22Rv1 (cell line): ENCODE measurements at regions not wholly inside any gene's neighbourhood (a gene's known extent, or its start where the extent isn't known, plus 50 kb on each side); places are given as distances from the start of the nearest gene placed in this dataset.

Experiments
- H3K27ac ChIP-seq: fragments of 450-650 bp; 2 replicates; pipeline ENCODE4 v1.5.1; 2017
- ZFX ChIP-seq: fragments of 450-650 bp; IDR thresholded peaks from 2 replicates; pipeline ENCODE4 v1.6.1; 2017; ENCODE audit warnings: antibody characterized with exemption, borderline replicate concordance
- TF ChIP-seq, protein P1 (sequence below): fragments of 450-650 bp; IDR thresholded peaks from 2 replicates; pipeline ENCODE4 v1.5.1; 2017; ENCODE audit warnings: mild to moderate bottlenecking

DNA sequence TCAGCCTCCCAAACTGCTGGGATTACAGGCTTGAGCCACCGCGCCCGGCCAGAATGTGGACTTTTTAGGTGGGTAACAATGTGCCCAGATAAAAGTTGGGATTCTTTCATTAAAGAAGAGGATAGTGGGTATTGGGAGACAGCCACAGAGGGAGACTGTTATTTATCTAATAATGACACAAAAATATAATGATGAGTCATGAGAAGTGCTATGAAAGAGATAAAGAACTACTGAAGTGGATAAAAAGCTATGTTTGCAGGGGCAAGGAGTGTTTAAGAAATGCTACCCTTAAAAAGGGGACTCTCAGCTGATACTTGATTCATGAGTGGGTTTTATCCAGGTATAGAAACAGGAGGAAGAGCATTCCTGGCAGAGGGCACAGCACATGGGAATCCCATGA lies 143.6 kb upstream of the ERCC6L2 start:
- TF ChIP-seq, protein P1, sequence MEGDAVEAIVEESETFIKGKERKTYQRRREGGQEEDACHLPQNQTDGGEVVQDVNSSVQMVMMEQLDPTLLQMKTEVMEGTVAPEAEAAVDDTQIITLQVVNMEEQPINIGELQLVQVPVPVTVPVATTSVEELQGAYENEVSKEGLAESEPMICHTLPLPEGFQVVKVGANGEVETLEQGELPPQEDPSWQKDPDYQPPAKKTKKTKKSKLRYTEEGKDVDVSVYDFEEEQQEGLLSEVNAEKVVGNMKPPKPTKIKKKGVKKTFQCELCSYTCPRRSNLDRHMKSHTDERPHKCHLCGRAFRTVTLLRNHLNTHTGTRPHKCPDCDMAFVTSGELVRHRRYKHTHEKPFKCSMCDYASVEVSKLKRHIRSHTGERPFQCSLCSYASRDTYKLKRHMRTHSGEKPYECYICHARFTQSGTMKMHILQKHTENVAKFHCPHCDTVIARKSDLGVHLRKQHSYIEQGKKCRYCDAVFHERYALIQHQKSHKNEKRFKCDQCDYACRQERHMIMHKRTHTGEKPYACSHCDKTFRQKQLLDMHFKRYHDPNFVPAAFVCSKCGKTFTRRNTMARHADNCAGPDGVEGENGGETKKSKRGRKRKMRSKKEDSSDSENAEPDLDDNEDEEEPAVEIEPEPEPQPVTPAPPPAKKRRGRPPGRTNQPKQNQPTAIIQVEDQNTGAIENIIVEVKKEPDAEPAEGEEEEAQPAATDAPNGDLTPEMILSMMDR = no peak
- no peak for TF ChIP-seq ZFX
- H3K27ac ChIP-seq = no peak overlapping the region

DNA sequence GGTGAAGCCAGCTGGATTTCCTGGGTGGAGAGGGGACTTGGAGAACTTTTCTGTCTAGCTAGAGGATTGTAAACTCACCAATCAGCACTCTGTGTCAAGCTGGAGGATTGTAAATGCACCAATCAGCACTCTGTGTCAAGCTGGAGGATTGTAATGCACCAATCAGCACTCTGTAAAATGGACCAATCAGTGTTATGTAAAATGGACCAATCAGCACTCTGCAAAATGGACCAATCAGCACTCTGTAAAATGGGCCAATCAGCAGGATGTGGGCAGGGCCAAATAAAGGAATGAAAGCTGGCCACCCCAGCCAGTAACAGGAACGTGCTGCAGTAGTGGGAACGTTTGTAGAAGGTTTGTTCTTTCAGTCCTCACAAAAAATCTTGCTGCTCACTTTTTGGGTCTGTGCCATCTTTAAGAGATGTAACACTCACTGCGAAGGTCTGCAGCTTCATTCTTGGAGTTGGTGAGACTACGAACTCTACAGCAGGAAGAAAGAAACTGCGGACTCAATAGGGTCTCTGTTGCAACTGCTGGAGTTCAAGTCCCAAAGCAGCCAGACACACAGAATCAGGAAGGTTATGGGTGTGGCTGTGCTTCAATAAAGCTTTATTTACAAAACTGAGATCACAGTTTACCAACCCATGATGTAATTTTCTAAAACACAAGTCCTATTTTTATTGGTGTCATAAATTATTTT lies 145.7 kb upstream of the ERCC6L2 start:
- TF ChIP-seq ZFX = no peak
- TF ChIP-seq, protein P1 = no peak
- H3K27ac ChIP-seq = peak overlapping the region; percentile 68

DNA sequence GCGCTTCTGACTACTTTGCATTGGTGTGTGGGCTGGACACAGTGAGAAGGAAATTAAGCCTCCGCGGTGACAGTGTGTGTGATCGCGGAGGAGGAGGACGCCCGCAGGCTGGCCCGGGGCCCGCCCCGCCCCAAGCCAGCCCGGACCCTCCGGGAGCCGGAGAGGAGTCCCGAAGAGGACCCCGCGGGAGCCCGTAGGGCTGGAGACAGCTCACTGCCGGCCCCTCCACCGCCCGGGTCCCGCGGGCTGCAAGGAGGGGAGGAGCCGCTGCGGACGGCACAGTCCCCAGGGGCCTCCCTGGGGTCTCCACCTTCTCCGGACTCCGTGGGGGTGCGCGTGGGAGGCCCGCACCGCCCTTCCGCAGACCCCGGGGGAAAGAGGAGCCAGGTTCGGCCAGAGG lies 146.4 kb upstream of the ERCC6L2 start:
- TF ChIP-seq ZFX = no peak
- TF ChIP-seq, protein P1 = no peak
- no peak overlapping the region for H3K27ac ChIP-seq

DNA sequence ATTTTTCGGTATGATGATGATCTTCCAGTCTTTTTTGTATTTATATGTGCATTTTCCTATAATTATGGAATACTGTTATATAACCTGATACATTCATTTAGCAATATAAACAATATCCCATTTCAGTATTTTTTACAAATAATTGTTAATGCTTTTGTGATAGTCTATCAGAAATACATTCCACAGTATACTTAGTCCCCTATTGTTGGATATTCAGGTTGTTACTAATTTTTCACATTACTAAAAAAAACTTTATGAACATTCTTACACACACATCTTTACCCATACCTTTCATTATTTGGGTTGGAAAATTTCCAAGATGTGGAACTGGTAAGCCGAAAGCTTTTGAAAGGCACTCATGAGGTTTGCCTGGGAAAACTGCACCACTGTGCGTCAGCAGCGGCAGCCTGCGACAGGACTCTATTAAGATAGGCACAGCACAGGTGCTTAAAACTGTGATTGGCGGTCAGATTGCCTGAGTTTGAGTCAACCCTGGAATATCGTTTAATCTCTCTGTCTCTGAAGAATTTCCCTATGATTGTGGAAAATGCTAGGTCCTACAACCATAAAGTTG lies 147.5 kb upstream of the ERCC6L2 start:
- TF ChIP-seq, protein P1 = no peak
- TF ChIP-seq ZFX = no peak
- H3K27ac ChIP-seq = no peak overlapping the region

DNA sequence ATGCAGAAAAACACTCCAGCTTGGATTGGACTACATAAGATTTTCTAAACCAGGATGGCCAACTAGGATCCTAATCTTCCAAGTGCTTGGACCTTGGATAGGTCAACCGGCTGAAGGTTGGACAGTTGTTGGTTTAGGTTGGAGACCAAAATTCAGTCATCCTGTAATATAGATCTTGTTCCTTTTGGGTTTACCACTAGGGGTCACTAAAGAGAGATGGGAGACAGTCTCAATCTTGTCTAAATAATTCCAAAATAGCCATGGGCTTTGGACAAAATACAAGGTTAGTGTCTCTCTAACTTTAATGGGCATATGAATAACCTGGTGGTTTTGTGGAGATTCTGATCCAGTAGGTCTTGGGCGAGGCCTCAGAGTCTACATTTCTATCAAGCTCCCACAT lies 148.7 kb upstream of the ERCC6L2 start:
- TF ChIP-seq, protein P1 = peak; percentile 83
- no peak for TF ChIP-seq ZFX
- H3K27ac ChIP-seq = peak overlapping the region; percentile 11; the same call in 1 of the 2 replicates

DNA sequence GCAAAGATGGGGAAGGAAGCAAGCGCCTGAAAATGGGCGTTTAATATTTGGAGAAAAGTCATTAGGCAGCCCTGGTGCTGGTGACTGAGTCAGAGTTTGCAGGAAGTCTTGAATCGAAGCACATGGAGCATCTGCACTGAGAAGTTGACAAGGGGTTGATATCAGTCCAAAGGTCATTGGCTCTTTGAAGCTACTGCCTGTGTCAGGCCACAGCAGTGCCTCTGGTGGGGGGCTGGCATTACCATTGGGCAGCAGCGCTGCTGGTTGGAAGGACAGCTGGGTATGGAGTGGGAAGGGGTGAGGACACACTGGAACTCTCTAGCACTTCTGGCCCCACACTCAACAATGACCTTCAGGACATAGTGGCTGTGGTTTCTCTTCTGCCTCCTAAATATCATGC lies 150.4 kb upstream of the ERCC6L2 start:
- TF ChIP-seq ZFX = no peak
- no peak overlapping the region for H3K27ac ChIP-seq

DNA sequence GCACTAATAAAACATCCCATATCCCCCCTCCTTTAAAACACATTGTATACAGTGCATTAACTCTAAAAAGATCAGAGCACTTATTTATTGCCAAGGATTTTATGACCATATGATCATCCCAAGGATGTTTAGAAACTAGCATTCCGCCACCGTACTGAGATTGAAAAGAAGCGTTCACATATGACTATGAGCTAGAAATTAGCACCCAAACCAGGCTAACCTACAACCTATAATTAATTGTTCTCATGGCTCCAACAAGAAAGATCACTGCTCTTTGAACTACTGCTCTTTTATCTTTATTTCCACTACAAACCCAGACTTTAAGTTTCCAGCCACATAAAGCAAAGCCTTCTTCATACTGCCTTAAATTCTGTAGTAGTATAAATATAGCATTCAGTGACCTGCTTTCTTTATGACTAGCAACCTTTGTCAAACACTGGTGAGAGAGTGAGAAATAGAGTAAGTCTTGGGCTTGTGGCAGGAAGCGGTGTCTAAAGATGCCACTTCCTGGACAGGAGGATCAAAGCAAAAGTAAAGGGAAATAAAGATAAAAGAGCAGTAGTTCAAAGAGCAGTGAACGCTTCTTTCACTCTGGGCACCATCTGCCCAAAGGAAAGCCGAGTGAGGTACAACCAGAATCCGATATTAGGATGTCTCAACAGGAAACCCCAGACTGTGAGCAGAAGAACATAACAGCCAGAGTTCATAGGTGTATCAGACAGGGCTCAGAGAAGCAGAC lies 151.1 kb upstream of the ERCC6L2 start:
- H3K27ac ChIP-seq = no peak overlapping the region
- TF ChIP-seq, protein P1 = no peak
- TF ChIP-seq ZFX = no peak
